Sigmoid colon (tissue), 6 donors: ENCODE measurements at regions not wholly inside any gene's neighbourhood (a gene's known extent, or its start where the extent isn't known, plus 50 kb on each side); places are given as distances from the start of the nearest gene placed in this dataset.
"Not testable (repeated sequence)": the region's sequence is repeated elsewhere in the genome, so short reads cannot be mapped to it uniquely, and the experiment has no call there.

Source experiments
- DNase-seq: peaks from one replicate; pipeline ENCODE4 v3.0.0-alpha.2; 2019
- H3K27ac ChIP-seq, 4 donors: fragments of 200-600 bp; sonication (generic); one replicate each; pipeline ENCODE4 v1.5.1; 2016 to 2019; ENCODE audit warnings: mild to moderate bottlenecking in 1 of 4
- H3K27me3 ChIP-seq, 3 donors: fragments of 200-600 bp; sonication (generic); one replicate each; pipeline ENCODE4 v1.5.1; 2019; ENCODE audit warnings: mild to moderate bottlenecking in 1 of 3
- H3K36me3 ChIP-seq, 4 donors: fragments of 200-600 bp; sonication (generic); one replicate each; pipeline ENCODE4 v1.5.1; 2016 to 2019
- H3K4me1 ChIP-seq, 4 donors: fragments of 200-600 bp; sonication (generic); one replicate each; pipeline ENCODE4 v1.5.1; 2017 to 2019
- H3K4me3 ChIP-seq, 4 donors: fragments of 200-600 bp; sonication (generic); one replicate each; pipeline ENCODE4 v1.5.1; 2017 to 2019; ENCODE audit warnings: mild to moderate bottlenecking in 2 of 4, moderate library complexity in 1 of 4
- H3K9me3 ChIP-seq, 4 donors: fragments of 200-600 bp in 3 of 4; sonication (generic) in 3 of 4; one replicate each; pipeline versions ENCODE4 v1.5.1 to v1.6.1; 2013 to 2019
- CTCF ChIP-seq, 4 experiments: fragments of 450-650 bp in 3 of 4; fragments of 200-600 bp in 1 of 4; IDR thresholded peaks; one replicate each; pipeline ENCODE4 v1.5.1; 2016 to 2019; ENCODE audit warnings: antibody characterized with exemption in 4 of 4, mild to moderate bottlenecking in 3 of 4, moderate library complexity in 2 of 4
- EP300 ChIP-seq, 4 donors: sonication (generic); formaldehyde crosslinking; IDR thresholded peaks; one replicate each; pipeline ENCODE4 v1.6.1; 2017; ENCODE audit warnings: antibody characterized with exemption in 4 of 4
- POLR2A ChIP-seq, 2 donors: fragments of 450-650 bp; IDR thresholded peaks; one replicate each; pipeline ENCODE4 v1.6.1; 2016; ENCODE audit warnings: antibody characterized with exemption in 2 of 2, mild to moderate bottlenecking in 2 of 2, moderate library complexity in 2 of 2
- POLR2AphosphoS5 ChIP-seq, 4 donors: sonication (generic); formaldehyde crosslinking; IDR thresholded peaks; one replicate each; pipeline ENCODE4 v1.6.1; 2017; ENCODE audit warnings: antibody characterized with exemption in 4 of 4
- WGBS, 2 donors: extraction: QIAGEN DNeasy Blood & Tissue Kit; methylation state at CpG; one replicate each; pipeline ENCODE4 v1.1.7; 2013; 5-methylcytosine and 5-hydroxymethylcytosine counted together
- intact Hi-C: fragments of 100-400 bp; cut with DNase I; formaldehyde crosslinking; loops from one replicate; pipeline ENCODE4 v1.15.1; 2023
- donor health status: healthy with polysubstance abuse.
- donor health status: healthy.

DNA sequence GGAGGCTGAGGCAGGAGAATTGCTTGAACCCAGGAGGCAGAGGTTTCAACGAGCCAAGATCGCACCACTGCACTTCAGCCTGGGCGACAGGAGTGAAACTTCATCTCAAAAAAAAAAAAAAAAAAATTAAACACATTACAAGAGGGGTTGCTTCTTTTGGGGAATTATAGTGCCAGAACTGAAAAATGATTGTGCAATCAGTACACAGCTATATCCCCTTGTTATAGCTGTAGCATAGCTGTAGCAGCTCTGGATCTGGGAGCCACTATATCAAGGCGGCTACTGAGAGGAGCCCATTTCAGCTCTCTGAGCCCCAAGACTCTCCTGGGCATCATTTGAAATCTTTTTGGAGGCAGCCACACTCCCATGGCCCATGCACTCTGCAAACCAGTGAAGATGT is 334.3 kb downstream of the TFAP2A start:
- Histone ChIP-seq H3K4me3 (no peak overlapping the region), H3K4me1 (no peaks in the 10 kb centered on the region), H3K27me3 (no peaks in the 10 kb centered on the region), H3K36me3 (no peaks in the 10 kb centered on the region), H3K9me3 (no peaks in the 10 kb centered on the region), H3K27ac (no peak overlapping the region)
- no peak for DNase-seq
- intact Hi-C loops: no loop called here
- no peak for TF ChIP-seq POLR2AphosphoS5 (IDR thresholded peaks at IDR 0.05)
- no peak for TF ChIP-seq POLR2A (IDR thresholded peaks at IDR 0.05)
- 92 to 93% methylated on average over 4 of the region's 4 CpGs for WGBS, 2 donors

- H3K9me3 ChIP-seq: no peaks in the 10 kb centered on the region
- no peaks in the 10 kb centered on the region for H3K27me3 ChIP-seq
- DNase-seq: no peak
- intact Hi-C loops: no loop called here
- no peak for TF ChIP-seq EP300 (IDR thresholded peaks at IDR 0.05)
- no peak for TF ChIP-seq CTCF (IDR thresholded peaks at IDR 0.05)
- no peak for TF ChIP-seq POLR2A (IDR thresholded peaks at IDR 0.05)
- TF ChIP-seq POLR2AphosphoS5 (IDR thresholded peaks at IDR 0.05): no peak
- no peaks in the 10 kb centered on the region for H3K4me1 ChIP-seq
- H3K36me3 ChIP-seq: no peaks in the 10 kb centered on the region
- no peak overlapping the region for H3K4me3 ChIP-seq
- no peak overlapping the region for H3K27ac ChIP-seq
- 92 to 95% methylated on average over 6 of the region's 6 CpGs for WGBS, 2 donors
These were observed 336.3 kb downstream of the TFAP2A start for GRCh38 chr6:10078581-10078980.

DNA sequence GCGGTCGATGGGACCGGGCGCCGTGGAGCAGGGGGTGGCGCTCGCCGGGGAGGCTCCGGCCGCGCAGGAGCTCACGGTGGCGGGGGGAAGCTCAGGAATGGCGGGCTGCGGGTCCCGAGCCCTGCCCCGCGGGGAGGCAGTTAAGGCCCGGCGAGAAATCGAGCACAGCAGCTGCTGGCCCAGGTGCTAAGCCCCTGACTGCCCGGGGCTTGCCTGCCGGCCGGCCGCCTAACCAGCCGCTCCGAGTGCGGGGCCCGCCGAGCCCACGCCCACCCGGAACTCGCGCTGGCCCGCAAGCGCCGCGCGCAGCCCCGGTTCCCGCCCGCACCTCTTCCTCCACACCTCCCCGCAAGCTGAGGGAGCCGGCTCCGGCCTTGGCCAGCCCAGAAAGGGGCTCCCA is 340.1 kb downstream of the TFAP2A start:
- H3K4me1 ChIP-seq, H3K36me3 ChIP-seq, intact Hi-C loops, H3K4me3 ChIP-seq, H3K27me3 ChIP-seq, H3K27ac ChIP-seq, DNase-seq, H3K9me3 ChIP-seq: not testable (repeated sequence)
- 97 to 98% methylated on average over 45 of the region's 45 CpGs for WGBS, 2 donors

- H3K27ac ChIP-seq: no peak overlapping the region
- no peaks in the 10 kb centered on the region for H3K4me1 ChIP-seq
- WGBS, 2 donors: 76 to 86% methylated on average over 9 of the region's 9 CpGs
- intact Hi-C loops: no loop called here
- no peaks in the 10 kb centered on the region for H3K9me3 ChIP-seq
- H3K4me3 ChIP-seq: no peak overlapping the region
- no peak for DNase-seq
- no peaks in the 10 kb centered on the region for H3K36me3 ChIP-seq
- no peaks in the 10 kb centered on the region for H3K27me3 ChIP-seq
- TF ChIP-seq EP300 (IDR thresholded peaks at IDR 0.05) (no peak), CTCF (IDR thresholded peaks at IDR 0.05) (no peak), POLR2AphosphoS5 (IDR thresholded peaks at IDR 0.05) (no peak), POLR2A (IDR thresholded peaks at IDR 0.05) (no peak)
These were observed 341.5 kb downstream of the TFAP2A start for GRCh38 chr6:10073341-10073740.

DNA sequence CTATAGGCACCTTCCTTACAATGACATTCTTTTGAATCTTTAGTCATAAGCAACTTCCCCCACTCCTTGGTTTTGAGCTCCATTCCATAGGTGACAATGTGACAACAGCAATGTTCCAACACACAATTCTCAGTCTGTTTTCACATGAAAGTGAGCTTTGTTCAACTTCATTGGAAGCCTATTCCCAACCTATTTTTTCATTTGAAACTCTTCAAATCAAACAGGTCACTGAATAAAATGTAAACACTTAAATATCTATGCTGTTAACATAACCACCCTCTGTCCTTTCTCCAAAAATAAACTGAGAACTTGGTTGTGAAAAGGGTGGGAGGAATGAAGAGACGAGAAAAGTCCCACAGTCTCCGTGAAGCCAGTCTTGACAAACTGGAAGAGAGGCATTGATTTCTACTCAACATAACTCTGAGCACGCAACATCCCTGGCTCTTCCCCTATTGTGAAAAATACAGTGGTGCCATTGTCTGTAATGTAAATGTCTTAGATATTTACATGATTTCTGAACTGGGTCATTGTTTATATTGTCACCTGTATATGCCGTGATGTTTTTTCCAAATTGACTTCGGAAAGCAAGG is 343.1 kb downstream of the TFAP2A start:
- DNase-seq: no peak
- H3K27me3 ChIP-seq: no peaks in the 10 kb centered on the region
- no peak overlapping the region for H3K27ac ChIP-seq
- WGBS, 2 donors: 77 to 88% methylated on average over 5 of the region's 5 CpGs
- H3K4me3 ChIP-seq: no peak overlapping the region
- no peaks in the 10 kb centered on the region for H3K4me1 ChIP-seq
- intact Hi-C loops: no loop called here
- no peaks in the 10 kb centered on the region for H3K9me3 ChIP-seq
- H3K36me3 ChIP-seq: no peaks in the 10 kb centered on the region
- TF ChIP-seq EP300 (IDR thresholded peaks at IDR 0.05) (no peak), CTCF (IDR thresholded peaks at IDR 0.05) (no peak), POLR2A (IDR thresholded peaks at IDR 0.05) (no peak), POLR2AphosphoS5 (IDR thresholded peaks at IDR 0.05) (no peak)

DNA sequence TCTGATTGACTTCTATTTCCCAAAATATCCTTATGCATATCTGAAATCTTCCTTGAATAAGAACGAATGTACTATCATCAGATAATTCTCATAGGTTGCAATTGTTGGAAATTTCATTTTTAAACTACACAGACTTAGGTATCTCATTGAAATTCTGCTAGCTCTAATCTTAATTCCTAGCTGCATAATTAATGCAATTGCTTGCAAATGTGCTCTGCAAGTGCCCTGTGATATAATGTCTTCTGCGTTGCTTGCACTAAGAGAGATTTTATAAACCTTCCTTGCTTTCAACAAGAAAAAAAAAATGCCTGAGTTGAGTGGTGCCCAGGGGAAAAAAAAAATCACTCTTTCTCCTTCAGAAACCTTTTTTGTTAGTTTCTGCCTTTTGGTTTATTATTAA is 354.9 kb downstream of the TFAP2A start:
- H3K36me3 ChIP-seq: no peaks in the 10 kb centered on the region
- no peak overlapping the region for H3K4me3 ChIP-seq
- no peaks in the 10 kb centered on the region for H3K4me1 ChIP-seq
- no peak overlapping the region for H3K27ac ChIP-seq
- DNase-seq: no peak
- no peaks in the 10 kb centered on the region for H3K9me3 ChIP-seq
- intact Hi-C loops: no loop called here
- no peak for TF ChIP-seq POLR2AphosphoS5 (IDR thresholded peaks at IDR 0.05)
- no peaks in the 10 kb centered on the region for H3K27me3 ChIP-seq
- WGBS, 2 donors: 61 to 68% methylated on average over 2 of the region's 2 CpGs
